Neural progenitor cell (in vitro differentiated cells): ENCODE measurements at regions not wholly inside any gene's neighbourhood (a gene's known extent, or its start where the extent isn't known, plus 50 kb on each side); places are given as distances from the start of the nearest gene placed in this dataset.

Experiments
- EZH2 ChIP-seq: fragments of 200-600 bp; sonication (generic); IDR thresholded peaks from 2 replicates; pipeline ENCODE4 v1.6.1; 2017; ENCODE audit warnings: antibody characterized with exemption, mild to moderate bottlenecking, moderate library complexity
- TF ChIP-seq, protein P1 (sequence below): fragments of 200-600 bp; sonication (generic); IDR thresholded peaks from 2 replicates; pipeline ENCODE4 v1.5.1; 2017; ENCODE audit warnings: antibody characterized with exemption, mild to moderate bottlenecking

DNA sequence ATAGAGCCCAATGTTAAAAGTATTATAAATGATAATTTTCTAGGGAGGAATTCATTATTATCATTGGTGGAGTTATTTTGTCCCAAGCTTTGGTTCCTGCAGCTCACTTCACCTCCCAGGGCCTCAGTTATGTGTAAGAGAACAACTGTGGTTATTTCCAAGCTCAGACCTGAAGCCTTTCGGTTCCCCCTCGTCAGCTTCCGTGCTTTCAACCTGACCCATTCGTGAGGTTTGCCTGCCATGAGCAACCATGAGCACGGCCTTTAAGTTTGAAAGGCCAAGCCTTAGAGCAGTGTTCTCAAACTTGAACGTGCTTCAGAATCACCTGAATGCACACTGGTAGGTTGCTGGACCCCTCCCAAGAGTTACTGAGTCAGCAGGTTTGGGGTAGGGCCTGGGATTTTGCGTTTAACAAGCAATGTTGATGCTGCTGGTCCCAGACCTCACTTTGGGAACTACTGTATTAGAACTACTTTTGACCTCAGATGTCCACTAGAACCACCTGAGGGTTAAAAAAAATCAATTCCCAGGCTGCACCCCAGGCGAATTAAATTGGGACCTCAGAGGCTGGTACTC, 133.0 kb upstream of the PRMT8 start:
- TF ChIP-seq EZH2: no peak
- TF ChIP-seq, protein P1, sequence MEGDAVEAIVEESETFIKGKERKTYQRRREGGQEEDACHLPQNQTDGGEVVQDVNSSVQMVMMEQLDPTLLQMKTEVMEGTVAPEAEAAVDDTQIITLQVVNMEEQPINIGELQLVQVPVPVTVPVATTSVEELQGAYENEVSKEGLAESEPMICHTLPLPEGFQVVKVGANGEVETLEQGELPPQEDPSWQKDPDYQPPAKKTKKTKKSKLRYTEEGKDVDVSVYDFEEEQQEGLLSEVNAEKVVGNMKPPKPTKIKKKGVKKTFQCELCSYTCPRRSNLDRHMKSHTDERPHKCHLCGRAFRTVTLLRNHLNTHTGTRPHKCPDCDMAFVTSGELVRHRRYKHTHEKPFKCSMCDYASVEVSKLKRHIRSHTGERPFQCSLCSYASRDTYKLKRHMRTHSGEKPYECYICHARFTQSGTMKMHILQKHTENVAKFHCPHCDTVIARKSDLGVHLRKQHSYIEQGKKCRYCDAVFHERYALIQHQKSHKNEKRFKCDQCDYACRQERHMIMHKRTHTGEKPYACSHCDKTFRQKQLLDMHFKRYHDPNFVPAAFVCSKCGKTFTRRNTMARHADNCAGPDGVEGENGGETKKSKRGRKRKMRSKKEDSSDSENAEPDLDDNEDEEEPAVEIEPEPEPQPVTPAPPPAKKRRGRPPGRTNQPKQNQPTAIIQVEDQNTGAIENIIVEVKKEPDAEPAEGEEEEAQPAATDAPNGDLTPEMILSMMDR: no peak
